ENCODE measurements at regions not wholly inside any gene's neighbourhood (a gene's known extent, or its start where the extent isn't known, plus 50 kb on each side); places are given as distances from the start of the nearest gene placed in this dataset.
A peak's percentile ranks its signal among the peaks of the same experiment; 100 is the strongest.

DNA sequence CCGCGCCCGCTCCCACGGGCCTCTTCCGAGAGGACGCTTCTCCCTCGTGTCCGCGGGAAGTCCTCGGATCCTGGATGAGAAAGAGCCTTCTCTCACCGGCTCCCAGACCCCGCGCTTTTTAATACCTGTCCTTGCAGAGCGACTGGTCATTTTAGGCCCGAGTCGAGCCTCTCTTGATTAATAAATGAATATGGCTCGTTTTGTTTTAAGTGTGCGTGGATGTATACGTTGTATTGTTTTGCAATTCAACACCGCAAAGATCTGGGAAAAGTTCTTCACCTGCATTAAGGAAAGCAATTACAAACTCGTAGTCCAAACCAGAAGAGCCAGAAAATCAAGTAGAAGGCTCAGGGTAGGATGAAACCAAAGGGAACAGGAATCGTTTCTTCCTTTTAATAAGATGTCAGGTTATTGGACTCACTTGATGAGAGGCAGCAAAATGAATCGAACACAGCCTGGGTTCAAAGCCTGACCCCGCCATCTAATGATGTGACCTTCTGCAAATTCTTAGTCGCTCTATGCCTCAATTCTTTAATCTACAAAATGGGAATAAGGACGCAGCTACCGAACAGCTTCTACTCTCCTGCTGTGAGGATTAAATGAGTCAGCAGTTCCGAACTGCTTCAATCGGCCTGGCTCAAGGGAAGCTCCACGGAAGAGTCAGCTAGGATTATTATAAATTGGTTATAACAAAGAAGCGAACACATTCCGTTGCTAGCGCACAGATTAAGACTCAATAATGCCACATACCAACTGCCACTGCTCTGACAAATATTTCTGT is 277.8 kb upstream of the NEBL start:
- Mint-ChIP-seq H3K9me3 (ENCODE audit: unreplicated experiment) (peaks cover 8% of the 10 kb centered on the region), H3K27ac (ENCODE audit: low read depth, unreplicated experiment) (peak overlapping the region; percentile 75), H3K4me1 (ENCODE audit: insufficient read depth, unreplicated experiment) (peaks cover 27% of the 10 kb centered on the region), H3K4me3 (ENCODE audit: unreplicated experiment) (peak overlapping the region; percentile 79), H3K27me3 (ENCODE audit: insufficient read depth, unreplicated experiment) (no peaks in the 10 kb centered on the region), H3K36me3 (ENCODE audit: insufficient read depth, unreplicated experiment) (peaks cover 6% of the 10 kb centered on the region)
- ChIA-PET CTCF (interaction anchor here (0.7 to 1.5 kb wide), 3 partner anchors 9 to 13 kb away, joined by 3 to 4 read pairs (median 3); no protein-coding TSS in a partner anchor), POLR2A (interaction anchor here (0.6 to 3.1 kb wide), 15 partner anchors 9 to 1122 kb away, joined by 3 to 26 read pairs (median 4); no protein-coding TSS in a partner anchor)
- TF ChIP-seq, protein P1, sequence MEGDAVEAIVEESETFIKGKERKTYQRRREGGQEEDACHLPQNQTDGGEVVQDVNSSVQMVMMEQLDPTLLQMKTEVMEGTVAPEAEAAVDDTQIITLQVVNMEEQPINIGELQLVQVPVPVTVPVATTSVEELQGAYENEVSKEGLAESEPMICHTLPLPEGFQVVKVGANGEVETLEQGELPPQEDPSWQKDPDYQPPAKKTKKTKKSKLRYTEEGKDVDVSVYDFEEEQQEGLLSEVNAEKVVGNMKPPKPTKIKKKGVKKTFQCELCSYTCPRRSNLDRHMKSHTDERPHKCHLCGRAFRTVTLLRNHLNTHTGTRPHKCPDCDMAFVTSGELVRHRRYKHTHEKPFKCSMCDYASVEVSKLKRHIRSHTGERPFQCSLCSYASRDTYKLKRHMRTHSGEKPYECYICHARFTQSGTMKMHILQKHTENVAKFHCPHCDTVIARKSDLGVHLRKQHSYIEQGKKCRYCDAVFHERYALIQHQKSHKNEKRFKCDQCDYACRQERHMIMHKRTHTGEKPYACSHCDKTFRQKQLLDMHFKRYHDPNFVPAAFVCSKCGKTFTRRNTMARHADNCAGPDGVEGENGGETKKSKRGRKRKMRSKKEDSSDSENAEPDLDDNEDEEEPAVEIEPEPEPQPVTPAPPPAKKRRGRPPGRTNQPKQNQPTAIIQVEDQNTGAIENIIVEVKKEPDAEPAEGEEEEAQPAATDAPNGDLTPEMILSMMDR (IDR thresholded peaks at IDR 0.05; ENCODE audit: unreplicated experiment): no peak
- intact Hi-C loops (cut with micrococcal nuclease): loop anchor here (1.0 kb wide), 2 partner anchors 90 to 97 kb away; no protein-coding TSS in a partner anchor
- peak; percentile 49 for DNase-seq (ENCODE audit: unreplicated experiment)
- BruUV-seq (replicated peaks): TSS peak; percentile 62

DNA sequence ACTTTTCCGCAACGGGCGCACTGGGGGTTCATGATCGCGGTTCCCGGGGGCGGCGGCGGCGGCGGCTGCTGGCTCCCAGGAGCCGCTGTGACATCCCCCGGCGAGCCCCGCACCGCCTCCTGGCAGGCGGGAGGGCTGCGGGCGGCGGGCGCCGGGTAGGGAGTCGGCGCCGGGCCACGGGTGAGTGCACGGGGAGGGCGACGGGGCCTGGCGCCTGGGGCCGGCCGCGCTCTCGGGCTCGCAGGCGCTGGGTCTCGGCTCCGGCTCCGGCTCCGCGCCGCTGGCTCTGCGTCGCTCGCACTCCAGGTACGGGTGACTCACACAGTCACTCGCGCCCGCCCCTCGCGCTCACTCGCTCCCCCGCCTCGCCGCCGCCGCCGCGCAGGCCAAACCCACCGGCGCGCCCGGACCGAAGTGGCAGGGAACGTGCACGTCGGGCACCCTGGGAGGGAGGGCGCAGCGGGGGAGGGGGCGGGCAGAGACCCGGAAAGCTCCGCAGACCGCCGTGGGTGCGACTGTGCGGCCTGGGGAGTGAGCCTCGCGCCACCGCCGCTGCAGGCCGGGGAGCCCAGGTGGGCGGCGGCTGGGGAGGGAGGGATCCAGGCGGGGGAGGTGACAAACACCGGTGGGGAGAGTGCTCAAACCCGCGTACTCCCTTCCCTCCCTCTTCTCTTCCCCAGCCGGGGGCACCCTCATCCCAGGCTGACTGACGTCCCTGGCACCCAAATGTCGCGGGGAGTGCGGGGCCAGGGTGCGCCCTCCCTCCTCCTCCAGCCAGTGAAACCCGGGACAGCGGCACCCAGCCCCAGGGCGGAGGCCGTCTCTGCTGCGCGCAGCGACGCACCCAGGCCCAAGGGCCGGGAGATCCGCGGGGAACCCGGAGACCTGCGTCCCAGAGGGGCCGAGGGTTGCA is 276.9 kb upstream of the NEBL start:
- BruUV-seq (replicated peaks): no TSS peak
- ChIA-PET CTCF (no interaction called here), POLR2A (interaction anchor here (1.0 to 3.1 kb wide), 3 partner anchors 10 to 24 kb away, joined by 3 to 12 read pairs (median 3); no protein-coding TSS in a partner anchor)
- TF ChIP-seq, protein P1 (IDR thresholded peaks at IDR 0.05; ENCODE audit: unreplicated experiment): no peak
- peak overlapping the region; percentile 75 for H3K27ac Mint-ChIP-seq (ENCODE audit: low read depth, unreplicated experiment)
- H3K4me1 Mint-ChIP-seq (ENCODE audit: insufficient read depth, unreplicated experiment): peaks cover 28% of the 10 kb centered on the region
- H3K27me3 Mint-ChIP-seq (ENCODE audit: insufficient read depth, unreplicated experiment): no peaks in the 10 kb centered on the region
- peak overlapping the region; percentile 79 for H3K4me3 Mint-ChIP-seq (ENCODE audit: unreplicated experiment)
- DNase-seq (ENCODE audit: unreplicated experiment): peak; percentile 79
- peaks cover 6% of the 10 kb centered on the region for H3K36me3 Mint-ChIP-seq (ENCODE audit: insufficient read depth, unreplicated experiment)
- peaks cover under 1% of the 10 kb centered on the region for H3K9me3 Mint-ChIP-seq (ENCODE audit: unreplicated experiment)
- intact Hi-C loops (cut with micrococcal nuclease): loop anchor here (1.0 kb wide), 2 partner anchors 91 to 96 kb away; no protein-coding TSS in a partner anchor

DNA sequence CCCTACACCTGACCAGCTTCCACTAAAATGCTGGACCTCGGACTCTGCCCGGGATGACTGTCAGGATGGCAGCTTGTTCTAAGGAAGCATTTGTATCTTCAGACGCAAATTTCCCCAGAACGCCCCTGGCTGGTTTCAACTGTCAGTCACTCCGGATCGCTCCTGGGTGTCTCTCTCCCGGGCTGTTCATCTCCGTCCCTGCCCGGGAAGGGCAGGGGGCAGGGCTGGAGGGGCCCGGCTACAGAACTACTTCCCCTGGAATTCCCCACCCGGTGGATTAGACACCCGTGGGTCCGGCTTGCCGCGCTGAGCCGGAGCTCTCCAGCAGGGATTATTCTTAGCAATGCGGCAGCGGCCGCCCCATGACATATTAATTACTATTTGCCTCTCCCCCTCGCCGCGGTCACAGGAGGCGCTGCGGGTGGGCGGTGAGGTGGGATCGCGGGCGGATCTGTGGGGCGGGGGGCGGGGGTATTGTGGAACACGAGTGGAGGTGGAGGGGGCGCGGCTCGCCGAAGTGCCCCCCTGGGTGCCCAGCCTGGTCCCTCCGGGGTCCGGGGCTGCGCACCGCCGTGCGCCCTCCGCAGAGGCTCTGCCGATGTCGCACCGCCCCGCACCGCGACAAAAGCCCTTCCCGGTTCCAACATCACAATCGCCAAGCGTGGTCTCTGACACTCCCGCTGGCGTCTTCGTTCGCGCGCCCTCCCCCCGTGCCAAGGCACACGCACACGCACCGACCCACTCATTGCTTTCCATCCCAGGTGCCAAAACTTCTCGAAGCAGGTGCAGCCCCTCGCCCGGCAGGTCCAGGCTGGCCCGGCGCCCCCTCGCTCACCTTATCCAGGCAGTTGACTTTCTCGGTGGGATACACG is 276.1 kb upstream of the NEBL start:
- peaks cover 28% of the 10 kb centered on the region for H3K4me1 Mint-ChIP-seq (ENCODE audit: insufficient read depth, unreplicated experiment)
- ChIA-PET CTCF (interaction anchor here (0.6 to 2.5 kb wide), 15 partner anchors 11 to 379 kb away, joined by 3 to 12 read pairs (median 4); no protein-coding TSS in a partner anchor), POLR2A (interaction anchor here (0.6 to 3.1 kb wide), 11 partner anchors 9 to 94 kb away, joined by 3 to 12 read pairs (median 4); no protein-coding TSS in a partner anchor)

More for the DNA sequence above, 276.1 kb upstream of the NEBL start:
- Mint-ChIP-seq H3K36me3 (ENCODE audit: insufficient read depth, unreplicated experiment) (peaks cover 6% of the 10 kb centered on the region), H3K27me3 (ENCODE audit: insufficient read depth, unreplicated experiment) (no peaks in the 10 kb centered on the region), H3K27ac (ENCODE audit: low read depth, unreplicated experiment) (no peak overlapping the region), H3K9me3 (ENCODE audit: unreplicated experiment) (no peaks in the 10 kb centered on the region), H3K4me3 (ENCODE audit: unreplicated experiment) (peak overlapping the region; percentile 79)
- no TSS peak for BruUV-seq (replicated peaks)
- TF ChIP-seq, protein P1 (IDR thresholded peaks at IDR 0.05; ENCODE audit: unreplicated experiment): no peak
- intact Hi-C loops (cut with micrococcal nuclease): no loop called here
- no peak for DNase-seq (ENCODE audit: unreplicated experiment)

Data from MCF 10A (cell line).